ENCODE measurements at regions not wholly inside any gene's neighbourhood (a gene's known extent, or its start where the extent isn't known, plus 50 kb on each side); places are given as distances from the start of the nearest gene placed in this dataset.
"Not testable (repeated sequence)": the region's sequence is repeated elsewhere in the genome, so short reads cannot be mapped to it uniquely, and the experiment has no call there.

DNA sequence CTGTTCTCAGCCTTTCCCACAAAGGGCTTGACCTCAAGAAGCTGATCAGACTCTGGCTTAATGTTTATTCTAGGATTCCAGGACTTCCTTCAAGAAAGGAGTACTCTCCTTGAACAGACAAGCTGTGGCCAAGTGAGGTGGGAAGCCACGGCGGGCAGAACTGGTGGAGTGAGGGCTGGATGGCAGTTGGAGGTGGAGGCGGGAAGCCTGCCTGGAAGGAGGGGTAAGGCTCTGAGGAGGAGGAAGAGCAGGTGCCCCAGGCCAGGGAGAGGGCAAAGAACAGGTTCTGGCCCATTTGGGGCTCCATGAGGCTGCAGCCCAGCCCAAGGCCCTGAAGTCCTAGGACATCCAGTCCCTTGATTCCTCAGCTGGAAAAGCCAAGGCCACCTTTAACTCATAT is 143.9 kb downstream of the CYP26B1 start:
- no peak for DNase-seq

- no peak for DNase-seq
Observed at GRCh38 chr2:72003124-72003523, 144.5 kb downstream of the CYP26B1 start.

DNA sequence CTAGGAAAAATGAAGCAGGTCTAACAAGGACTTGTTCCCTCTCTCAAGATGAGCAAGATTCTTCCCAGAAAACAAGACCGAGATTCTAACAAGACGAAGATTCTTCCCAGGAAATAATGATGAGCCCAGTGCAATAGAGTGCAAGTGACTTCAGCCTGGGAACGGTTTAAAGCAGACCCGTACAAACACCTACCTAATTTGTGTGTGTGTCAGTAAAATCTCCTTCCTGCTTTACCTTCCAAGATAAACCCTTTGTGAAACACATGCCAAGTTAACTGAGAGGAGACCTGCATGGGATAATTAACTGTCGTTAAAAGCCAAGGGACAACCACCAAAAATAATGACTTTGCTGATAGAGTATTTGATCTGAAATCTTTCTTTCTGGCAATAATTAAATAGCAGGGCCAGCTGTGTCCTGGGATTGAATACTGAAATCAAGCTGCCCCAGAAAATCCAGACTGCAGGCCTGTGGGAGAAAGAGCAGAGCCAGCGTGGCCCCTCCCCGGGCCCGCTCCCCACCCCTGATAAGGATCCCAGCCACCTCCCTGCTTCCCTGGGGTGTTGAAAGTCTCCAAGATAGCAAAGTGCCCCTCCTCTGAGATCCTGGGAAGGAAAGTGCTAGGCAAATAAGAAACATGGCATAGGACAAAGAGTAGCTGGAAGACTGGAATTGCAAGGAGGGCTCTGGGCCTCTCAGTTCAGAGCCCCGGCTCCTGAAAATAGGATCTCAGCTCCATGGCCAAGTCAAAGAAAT is 145.5 kb downstream of the CYP26B1 start:
- DNase-seq = no peak

GRCh38 chr2:72000110-72000509 is 147.6 kb downstream of the CYP26B1 start:
- no peak for DNase-seq

- no peak for DNase-seq
Observed at GRCh38 chr2:71999580-71999979, 148.1 kb downstream of the CYP26B1 start.

DNA sequence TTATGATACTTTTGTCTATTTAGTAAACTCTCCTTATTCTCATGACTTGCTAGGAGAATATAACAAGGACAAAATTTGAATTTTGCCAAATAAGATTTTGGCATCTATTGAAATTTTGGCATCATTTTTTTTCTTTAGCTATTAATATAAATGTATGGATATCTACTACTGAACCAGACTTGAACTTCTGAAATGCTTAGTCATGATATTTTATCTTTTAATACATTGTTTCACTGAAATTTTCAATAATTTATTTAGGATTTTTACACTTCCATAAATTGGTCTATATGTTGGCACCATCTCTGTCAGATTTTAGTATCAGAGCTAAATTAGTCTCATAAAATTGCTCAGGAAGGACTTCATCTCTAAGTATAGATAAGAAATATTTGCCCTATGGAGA is 149.8 kb downstream of the CYP26B1 start:
- no peak for DNase-seq

DNA sequence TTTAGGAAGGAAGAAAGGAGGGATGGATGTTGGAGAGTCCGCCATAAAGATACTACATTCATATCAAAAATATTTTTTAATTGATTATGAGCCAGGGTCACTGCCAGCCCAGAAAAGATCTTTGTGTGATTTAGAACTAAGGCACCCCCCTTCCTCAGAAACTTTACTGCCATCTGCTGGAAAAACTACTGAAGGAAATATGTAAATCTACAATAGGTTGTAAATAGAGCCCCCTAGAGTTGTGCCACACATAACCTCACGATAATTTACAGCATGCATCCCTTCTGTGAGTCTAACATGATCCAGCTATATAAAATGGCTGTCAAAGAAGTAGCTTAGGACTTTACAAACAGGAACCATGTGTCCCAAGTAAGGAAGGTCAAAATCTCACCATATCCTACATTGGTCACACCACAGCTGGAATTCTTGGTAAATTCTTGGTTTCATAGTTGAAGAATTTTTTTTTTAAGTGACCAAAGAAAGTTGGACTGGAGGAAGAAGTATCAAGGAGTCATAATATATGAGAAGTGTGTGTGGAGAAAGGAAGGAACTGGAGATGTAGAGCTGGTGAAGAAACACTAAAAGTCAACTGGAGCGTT is 152.5 kb downstream of the CYP26B1 start:
- DNase-seq = peak in 1 of 2 donors; percentile 3

- DNase-seq = no peak
Observed at GRCh38 chr2:71992036-71992435, 155.6 kb downstream of the CYP26B1 start.

GRCh38 chr2:71991397-71991796 is 156.3 kb downstream of the CYP26B1 start:
- no peak for DNase-seq

DNA sequence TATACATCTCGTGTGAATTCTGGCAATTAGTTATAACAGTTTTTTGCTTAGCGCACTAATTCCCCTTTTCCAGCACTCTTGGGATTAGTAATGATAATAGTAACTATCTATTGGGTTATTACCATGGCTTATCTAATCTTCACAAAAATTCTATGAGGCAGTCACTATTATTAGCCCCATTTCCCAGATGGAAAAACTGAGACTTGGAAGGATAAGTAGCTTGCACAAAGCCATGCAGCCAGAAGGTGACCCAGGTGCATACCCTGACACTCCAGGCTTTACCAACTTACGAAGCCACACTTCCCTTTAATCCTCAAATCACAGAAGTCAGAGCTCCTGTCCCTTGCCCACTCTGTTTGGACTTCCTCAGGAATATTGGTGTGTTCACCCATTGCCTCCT is 156.8 kb downstream of the CYP26B1 start:
- DNase-seq = no peak

DNA sequence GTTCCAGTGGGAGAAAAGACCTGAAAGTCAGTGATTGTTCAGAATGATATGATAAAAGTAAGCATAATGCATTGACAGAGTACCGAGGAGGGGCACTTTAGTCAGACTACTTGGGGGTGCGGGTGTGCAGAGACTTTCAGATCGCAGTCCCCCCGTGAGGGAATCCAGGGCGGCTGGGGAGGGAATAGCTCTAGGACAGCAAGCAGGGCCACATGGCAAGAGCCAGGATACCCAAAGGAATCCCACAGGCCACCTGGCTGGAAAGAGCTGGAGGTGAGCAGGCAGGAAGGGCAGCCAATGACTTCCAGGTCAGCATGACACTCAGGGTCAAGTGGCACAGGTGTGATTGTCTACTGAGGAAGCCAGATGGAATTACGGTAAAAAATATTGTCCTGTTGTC is 157.5 kb downstream of the CYP26B1 start:
- no peak for DNase-seq

DNA sequence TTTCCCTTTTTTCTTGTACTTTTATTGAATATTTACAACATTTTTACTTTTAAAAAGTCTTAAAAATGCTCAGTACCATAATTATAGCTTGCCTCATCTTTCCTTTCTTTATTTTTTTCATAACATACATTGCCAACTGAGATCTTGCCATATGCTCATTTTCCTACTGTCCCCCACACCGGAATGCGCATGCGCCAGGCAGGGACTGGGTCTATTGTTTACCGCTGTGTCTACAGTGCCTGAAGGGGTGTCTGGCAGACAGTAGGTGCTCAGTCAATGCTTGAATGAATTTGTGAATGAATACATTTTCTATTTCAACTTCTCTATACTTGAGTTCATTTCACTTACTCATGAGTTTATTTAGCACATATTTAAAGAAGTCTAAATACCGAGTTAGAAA is 158.0 kb downstream of the CYP26B1 start:
- no peak for DNase-seq

GRCh38 chr2:71988170-71988569 is 159.5 kb downstream of the CYP26B1 start:
- DNase-seq = no peak

DNA sequence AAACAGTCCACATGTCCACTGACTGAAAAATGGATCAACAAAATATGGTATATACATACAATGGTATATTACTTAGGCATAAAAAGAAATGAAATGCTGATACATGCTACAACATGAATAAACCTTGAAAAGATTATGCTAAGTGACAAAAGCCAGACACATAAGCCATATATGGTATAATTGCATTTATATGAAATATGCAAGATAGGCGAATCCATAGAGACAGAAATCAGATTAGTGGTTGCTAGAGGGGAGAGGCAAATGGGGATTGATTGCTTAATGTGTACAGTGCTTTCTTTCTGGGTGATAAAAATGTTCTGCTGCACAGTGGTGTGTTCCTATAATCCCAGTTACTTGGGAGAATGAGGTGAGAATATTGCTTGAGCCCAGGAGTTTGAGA is 171.0 kb downstream of the CYP26B1 start:
- no peak for DNase-seq

DNA sequence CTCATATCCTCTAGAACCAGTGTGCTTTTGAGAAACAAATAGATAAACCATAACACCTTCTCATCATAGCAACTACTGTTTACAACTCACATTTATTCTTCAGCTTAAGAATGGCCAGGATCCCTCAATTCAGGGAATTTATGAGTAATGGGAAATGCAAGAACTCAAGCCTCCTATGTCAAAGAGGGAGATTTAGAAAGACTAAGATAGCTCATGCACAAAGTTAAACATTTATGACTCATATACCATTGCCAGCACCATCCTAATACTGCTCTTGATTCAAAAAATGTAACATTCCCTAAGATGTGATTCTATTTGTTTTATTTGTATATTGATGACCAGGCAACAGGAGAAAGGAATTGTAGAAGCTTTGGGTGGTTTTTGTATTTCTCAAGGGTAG is 172.8 kb downstream of the CYP26B1 start:
- no peak for DNase-seq

GRCh38 chr2:71971493-71971892 is 176.2 kb downstream of the CYP26B1 start:
- DNase-seq = no peak

GRCh38 chr2:71965530-71965929 is 182.1 kb downstream of the CYP26B1 start:
- DNase-seq = no peak

GRCh38 chr2:71962911-71963694 is 184.6 kb downstream of the CYP26B1 start:
- no peak for DNase-seq

DNA sequence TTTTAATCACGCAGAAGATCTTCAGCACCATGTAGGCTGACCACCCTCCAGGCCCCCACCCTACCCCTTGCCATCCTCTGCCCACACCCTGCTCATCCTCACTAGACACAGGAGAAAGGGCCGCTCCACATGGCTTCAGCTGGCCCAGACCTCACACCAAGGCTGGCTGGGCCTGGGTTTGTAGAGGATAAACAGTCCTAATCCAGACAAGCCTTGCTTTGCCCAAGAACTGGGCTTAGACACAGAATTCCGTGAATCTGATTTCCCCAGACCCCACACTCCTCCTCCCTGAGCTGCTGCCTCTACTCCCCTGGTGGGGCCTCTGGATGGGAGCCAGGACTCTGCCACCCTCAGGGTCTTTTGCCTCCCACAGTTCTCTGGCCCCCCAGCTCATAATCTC is 185.3 kb downstream of the CYP26B1 start:
- no peak for DNase-seq

GRCh38 chr2:71961289-71962027 is 186.2 kb downstream of the CYP26B1 start:
- DNase-seq = no peak

- DNase-seq = no peak
Observed at GRCh38 chr2:71959494-71959893, 188.2 kb downstream of the CYP26B1 start.

- DNase-seq = not testable (repeated sequence)
Observed at GRCh38 chr2:71958426-71958825, 189.2 kb downstream of the CYP26B1 start.

- DNase-seq = no peak
Observed at GRCh38 chr2:71952572-71953188, 195.0 kb downstream of the CYP26B1 start.
